Uterus (tissue), 3 donors: ENCODE measurements at regions not wholly inside any gene's neighbourhood (a gene's known extent, or its start where the extent isn't known, plus 50 kb on each side); places are given as distances from the start of the nearest gene placed in this dataset.

Source experiments
- DNase-seq, 2 donors: peaks; one replicate each; pipeline ENCODE4 v3.0.0-alpha.2; 2019 to 2020
- H3K27ac ChIP-seq, 2 donors: fragments of 200-600 bp; sonication (generic); 1 replicate in 1 of 2; 2 replicates in 1 of 2; pipeline ENCODE4 v1.5.1; 2016 to 2018
- H3K27me3 ChIP-seq, 2 donors: fragments of 200-600 bp; sonication (generic); one replicate each; pipeline ENCODE4 v1.5.1; 2018 to 2019; ENCODE audit warnings: control low read depth in 1 of 2
- H3K36me3 ChIP-seq, 2 donors: fragments of 200-600 bp; sonication (generic); one replicate each; pipeline ENCODE4 v1.5.1; 2019; ENCODE audit warnings: control low read depth in 1 of 2
- H3K4me1 ChIP-seq, 2 donors: fragments of 200-600 bp; sonication (generic); one replicate each; pipeline ENCODE4 v1.5.1; 2018 to 2019; ENCODE audit warnings: control low read depth in 1 of 2
- H3K4me3 ChIP-seq, 2 donors: fragments of 200-600 bp; sonication (generic); 1 replicate in 1 of 2; 2 replicates in 1 of 2; pipeline ENCODE4 v1.5.1; 2018 to 2019; ENCODE audit warnings: mild to moderate bottlenecking in 1 of 2
- H3K9me3 ChIP-seq, 2 donors: fragments of 200-600 bp; sonication (generic); one replicate each; pipeline ENCODE4 v1.5.1; 2019; ENCODE audit warnings: control low read depth in 1 of 2
- CTCF ChIP-seq, 4 experiments: fragments of 200-600 bp in 2 of 4; fragments of 450-650 bp in 2 of 4; sonication (generic) in 2 of 4; IDR thresholded peaks; one replicate each; pipeline ENCODE4 v1.5.1; 2016 to 2019; ENCODE audit warnings: antibody characterized with exemption in 4 of 4, mild to moderate bottlenecking in 2 of 4, moderate library complexity in 1 of 4
- POLR2A ChIP-seq, 2 donors: fragments of 450-650 bp; IDR thresholded peaks; one replicate each; pipeline ENCODE4 v1.6.1; 2016; ENCODE audit warnings: antibody characterized with exemption in 2 of 2, mild to moderate bottlenecking in 1 of 2, moderate library complexity in 1 of 2
- intact Hi-C: fragments of 100-400 bp; cut with DNase I; formaldehyde crosslinking; loops from one replicate; pipeline ENCODE4 v1.15.1; 2023; ENCODE audit warnings: low total_unique reads
- donor health status: DM: yes; HTN: yes; CAD: no.

- Histone ChIP-seq H3K27me3 (no peaks in the 10 kb centered on the region), H3K4me3 (no peak overlapping the region), H3K27ac (peak overlapping the region; percentile 84 to 94), H3K36me3 (no peaks in the 10 kb centered on the region), H3K9me3 (no peaks in the 10 kb centered on the region), H3K4me1 (peaks cover 6 to 10% of the 10 kb centered on the region in 2 donors)
- no peak for DNase-seq
- TF ChIP-seq POLR2A (IDR thresholded peaks at IDR 0.05): no peak
- no peak for TF ChIP-seq CTCF (IDR thresholded peaks at IDR 0.05)
- intact Hi-C loops: loop anchor here (10.0 kb wide), 1 partner anchor 237 kb away; no protein-coding TSS in a partner anchor
Measured at GRCh38 chr9:86721226-86721781, 226.0 kb downstream of the GAS1 start.

- Histone ChIP-seq H3K27ac (peak overlapping the region; percentile 84 to 94), H3K27me3 (no peaks in the 10 kb centered on the region), H3K36me3 (no peaks in the 10 kb centered on the region), H3K4me3 (no peak overlapping the region), H3K4me1 (peaks cover 6 to 10% of the 10 kb centered on the region in 2 donors), H3K9me3 (no peaks in the 10 kb centered on the region)
- intact Hi-C loops: loop anchor here (10.0 kb wide), 1 partner anchor 236 kb away; no protein-coding TSS in a partner anchor
- no peak for TF ChIP-seq CTCF (IDR thresholded peaks at IDR 0.05)
- no peak for TF ChIP-seq POLR2A (IDR thresholded peaks at IDR 0.05)
- DNase-seq: no peak
Measured at GRCh38 chr9:86720639-86721225, 226.6 kb downstream of the GAS1 start.

GRCh38 chr9:86718388-86719049, 228.8 kb downstream of the GAS1 start:
- Histone ChIP-seq H3K4me3 (no peak overlapping the region), H3K9me3 (no peaks in the 10 kb centered on the region), H3K36me3 (no peaks in the 10 kb centered on the region), H3K27me3 (no peaks in the 10 kb centered on the region), H3K4me1 (peaks cover 6% of the 10 kb centered on the region in 2 donors), H3K27ac (peak overlapping the region; percentile 56 to 61)
- intact Hi-C loops: no loop called here
- no peak for DNase-seq
- no peak for TF ChIP-seq CTCF (IDR thresholded peaks at IDR 0.05)
- TF ChIP-seq POLR2A (IDR thresholded peaks at IDR 0.05): no peak

- Histone ChIP-seq H3K4me1 (no peaks in the 10 kb centered on the region), H3K9me3 (no peaks in the 10 kb centered on the region), H3K27me3 (no peaks in the 10 kb centered on the region), H3K36me3 (no peaks in the 10 kb centered on the region), H3K4me3 (no peak overlapping the region), H3K27ac (peak overlapping the region; percentile 58 to 62)
- intact Hi-C loops: no loop called here
- TF ChIP-seq CTCF (IDR thresholded peaks at IDR 0.05) (no peak), POLR2A (IDR thresholded peaks at IDR 0.05) (no peak)
- no peak for DNase-seq
Measured at GRCh38 chr9:86716326-86716922, 230.9 kb downstream of the GAS1 start.

GRCh38 chr9:86714999-86715398, 232.3 kb downstream of the GAS1 start:
- Histone ChIP-seq H3K4me3 (no peak overlapping the region), H3K27me3 (no peaks in the 10 kb centered on the region), H3K4me1 (no peaks in the 10 kb centered on the region), H3K27ac (peak overlapping the region; percentile 58 to 62), H3K36me3 (no peaks in the 10 kb centered on the region), H3K9me3 (no peaks in the 10 kb centered on the region)
- peak; percentile 52 to 73 for DNase-seq
- TF ChIP-seq CTCF (IDR thresholded peaks at IDR 0.05) (no peak), POLR2A (IDR thresholded peaks at IDR 0.05) (no peak)
- intact Hi-C loops: no loop called here
